ENCODE measurements at regions not wholly inside any gene's neighbourhood (a gene's known extent, or its start where the extent isn't known, plus 50 kb on each side); places are given as distances from the start of the nearest gene placed in this dataset.

DNA sequence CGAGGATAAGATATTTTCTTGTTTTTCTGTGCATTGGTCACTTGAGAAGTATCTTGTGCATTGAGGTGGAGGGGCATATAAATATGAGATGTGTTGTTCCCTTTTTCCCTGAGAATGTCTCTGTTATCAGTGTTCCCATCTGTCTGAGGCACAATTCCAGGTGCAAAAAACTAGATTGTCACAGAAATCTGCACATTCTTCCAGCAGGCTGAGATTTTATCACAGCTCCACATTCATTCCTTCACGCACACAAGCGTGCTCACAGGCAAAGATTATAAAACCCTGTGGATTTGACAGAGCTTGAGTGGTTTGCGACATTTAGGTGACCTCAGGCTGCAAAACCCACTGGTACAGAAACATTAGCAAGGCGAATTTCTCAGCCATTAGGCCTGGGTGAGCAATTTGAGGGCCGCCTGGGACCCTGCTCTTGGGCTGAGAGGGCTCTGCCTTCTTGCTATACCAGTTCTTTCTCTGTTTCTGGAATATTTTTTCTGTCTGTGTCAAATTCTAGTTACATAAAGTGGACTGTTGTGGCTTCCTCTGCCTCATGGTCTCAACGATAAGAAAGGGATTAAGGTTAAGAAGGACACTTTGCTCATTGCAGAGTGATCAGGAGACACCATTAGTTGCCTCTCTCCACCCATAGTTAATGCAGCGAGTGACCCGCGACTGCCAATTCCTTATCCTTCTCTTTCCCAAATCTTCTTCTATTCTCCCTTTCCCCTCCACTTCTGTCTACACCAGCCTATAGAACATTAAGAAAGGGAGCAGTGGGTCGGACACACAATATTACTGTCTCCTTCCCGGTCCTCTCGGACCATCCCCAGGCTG lies 86.7 kb upstream of the C1QTNF7 start:
- in situ Hi-C loops (cut with HindIII; ENCODE audit: low pct_unique_long_range_greater_than_20kb, low sequenced_read_pairs): no loop called here
- no peak for DNase-seq (ENCODE audit: low read depth, low spot score)

DNA sequence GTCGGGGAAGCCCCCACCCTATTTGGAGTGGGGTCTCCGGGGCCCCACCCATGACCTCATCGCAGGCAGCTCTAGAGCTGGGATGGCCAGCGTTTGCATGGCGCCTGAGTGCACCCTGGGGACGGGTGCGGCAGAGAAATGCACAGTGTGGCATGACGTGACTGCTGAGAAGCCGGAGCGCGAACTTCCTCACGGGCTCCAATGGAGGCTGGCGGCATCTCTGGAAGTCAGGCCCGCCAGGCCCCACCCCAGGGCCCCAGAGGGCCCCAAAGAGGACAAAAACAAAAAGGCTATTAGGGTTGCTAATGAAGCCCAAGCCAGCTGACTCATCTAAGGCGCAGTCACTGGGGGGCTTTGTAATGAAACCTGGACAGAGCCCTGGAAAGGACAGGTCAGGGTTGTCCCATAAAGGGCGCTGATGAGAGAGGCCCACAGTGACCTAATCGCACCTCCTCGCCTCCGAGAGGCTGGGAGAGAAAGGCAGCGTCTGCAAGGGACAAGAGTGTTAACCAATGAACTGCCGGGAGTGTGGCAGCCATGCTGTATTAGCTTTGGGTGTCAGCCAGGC lies 86.0 kb upstream of the C1QTNF7 start:
- in situ Hi-C loops (cut with HindIII; ENCODE audit: low pct_unique_long_range_greater_than_20kb, low sequenced_read_pairs): no loop called here
- DNase-seq (ENCODE audit: low read depth, low spot score): no peak

DNA sequence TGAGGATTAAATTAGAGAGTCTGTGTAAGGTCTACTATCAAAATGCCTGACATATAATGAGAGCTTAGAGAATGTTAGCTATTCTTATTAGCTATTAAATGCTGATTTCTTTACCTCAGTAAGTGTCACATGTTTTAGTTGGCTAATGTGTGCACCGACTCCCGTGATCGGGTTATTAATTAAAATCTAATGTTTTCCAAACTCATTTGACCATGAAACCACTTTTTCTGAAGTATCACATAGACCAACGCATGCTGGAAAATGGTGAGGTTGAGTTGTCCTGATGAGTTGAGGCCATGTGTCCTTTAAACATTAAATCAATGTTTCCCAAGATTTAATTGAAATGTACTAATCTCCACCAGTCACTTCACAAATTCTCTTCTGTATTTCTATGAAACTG lies 84.8 kb upstream of the C1QTNF7 start:
- no peak for DNase-seq (ENCODE audit: low read depth, low spot score)
- in situ Hi-C loops (cut with HindIII; ENCODE audit: low pct_unique_long_range_greater_than_20kb, low sequenced_read_pairs): no loop called here

DNA sequence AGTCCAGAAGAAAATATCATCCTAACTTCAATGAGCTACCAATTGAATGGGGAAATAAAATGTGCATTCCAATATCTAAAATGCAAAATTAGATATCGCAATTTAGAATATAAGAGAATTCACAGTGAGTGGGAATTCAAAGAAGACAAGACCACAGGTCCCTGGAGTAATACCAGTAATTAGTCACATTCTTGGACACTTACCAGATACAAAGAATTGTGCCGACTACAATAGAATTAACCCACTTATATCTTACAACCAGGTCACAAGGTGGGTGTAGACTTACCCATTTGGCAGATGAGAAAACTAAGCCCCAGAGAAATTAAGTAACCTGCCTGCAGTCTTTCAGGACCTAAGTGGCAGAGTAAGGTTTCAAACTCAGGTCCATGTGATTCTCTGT lies 84.3 kb upstream of the C1QTNF7 start:
- in situ Hi-C loops (cut with HindIII; ENCODE audit: low pct_unique_long_range_greater_than_20kb, low sequenced_read_pairs): no loop called here
- no peak for DNase-seq (ENCODE audit: low read depth, low spot score)

DNA sequence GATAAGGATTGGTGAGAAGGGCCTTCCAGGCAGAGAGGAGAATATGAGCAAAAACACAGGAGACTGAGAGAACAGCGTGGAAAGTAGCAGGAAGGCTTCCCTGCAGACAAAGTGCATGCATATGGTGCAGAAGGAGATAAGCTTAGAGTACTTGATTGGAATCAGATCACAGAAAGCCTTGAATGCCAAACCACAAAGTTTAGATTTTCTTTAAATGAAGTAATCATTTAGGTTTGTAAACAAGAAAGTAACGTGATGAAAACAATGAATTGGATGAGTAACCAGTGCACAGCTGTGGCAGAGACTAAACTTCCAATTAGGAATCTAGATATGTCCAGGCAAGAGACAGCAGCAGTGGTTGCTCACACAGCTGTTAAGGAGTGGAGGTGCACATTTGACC lies 83.8 kb upstream of the C1QTNF7 start:
- no peak for DNase-seq (ENCODE audit: low read depth, low spot score)

DNA sequence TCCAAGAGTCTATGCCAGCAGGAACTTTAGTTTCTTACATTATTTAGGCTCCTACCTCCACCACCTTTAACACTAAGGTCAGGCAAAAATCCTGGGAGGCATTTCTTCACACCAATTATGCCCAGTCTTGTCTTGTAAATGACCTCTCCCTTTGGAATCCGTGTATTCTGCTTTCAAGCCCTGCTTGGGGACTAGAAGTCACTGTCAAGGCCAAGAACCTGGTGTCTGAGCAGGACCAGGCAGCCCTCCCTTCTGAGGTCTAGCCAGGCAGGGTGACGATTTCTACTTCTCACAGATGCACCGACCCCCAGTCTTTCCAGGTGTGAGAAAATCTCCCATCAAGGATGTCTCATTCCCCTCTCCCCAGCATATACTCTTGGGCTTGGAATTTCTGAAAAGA lies 82.7 kb upstream of the C1QTNF7 start:
- DNase-seq (ENCODE audit: low read depth, low spot score): no peak
- in situ Hi-C loops (cut with HindIII; ENCODE audit: low pct_unique_long_range_greater_than_20kb, low sequenced_read_pairs): no loop called here

More for the DNA sequence above, 83.8 kb upstream of the C1QTNF7 start:
- in situ Hi-C loops (cut with HindIII; ENCODE audit: low pct_unique_long_range_greater_than_20kb, low sequenced_read_pairs): no loop called here

DNA sequence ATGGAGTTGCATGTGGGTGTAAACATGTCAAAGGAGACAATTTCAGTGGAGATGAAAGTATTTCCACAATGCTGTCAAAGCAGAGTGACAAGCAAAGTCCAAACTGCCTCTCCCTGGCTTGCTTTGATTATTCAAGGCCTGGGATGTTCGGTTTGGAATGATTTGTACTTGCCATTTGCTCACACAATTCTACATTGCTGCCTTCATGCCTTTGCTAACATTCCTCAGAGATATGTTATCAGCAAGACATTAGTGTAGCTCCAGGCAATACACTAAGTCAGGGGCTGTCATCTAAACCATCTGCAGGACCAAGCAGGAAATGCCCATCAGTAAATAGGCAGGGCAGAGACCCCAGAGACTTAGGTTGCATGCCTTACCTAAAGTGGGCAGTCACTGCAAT lies 79.6 kb upstream of the C1QTNF7 start:
- in situ Hi-C loops (cut with HindIII; ENCODE audit: low pct_unique_long_range_greater_than_20kb, low sequenced_read_pairs): no loop called here
- no peak for DNase-seq (ENCODE audit: low read depth, low spot score)

DNA sequence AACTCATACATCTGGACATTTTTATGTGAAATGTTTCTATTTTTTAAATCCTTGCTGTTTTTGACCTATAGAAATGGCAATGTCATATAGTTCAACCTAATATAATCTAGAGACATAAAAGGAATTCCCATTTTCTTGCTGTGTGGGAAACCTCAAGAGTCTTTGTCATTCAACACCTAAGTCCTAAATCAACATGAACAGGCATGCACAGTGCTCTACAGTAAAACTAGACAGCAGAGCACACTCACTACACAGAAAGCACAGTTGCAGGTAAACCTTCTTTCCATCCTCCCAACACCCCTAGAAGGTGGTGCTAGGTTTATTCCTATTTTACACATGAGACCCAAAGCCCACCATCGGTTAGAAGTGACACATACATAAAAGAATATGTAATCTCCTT lies 79.1 kb upstream of the C1QTNF7 start:
- DNase-seq (ENCODE audit: low read depth, low spot score): no peak
- in situ Hi-C loops (cut with HindIII; ENCODE audit: low pct_unique_long_range_greater_than_20kb, low sequenced_read_pairs): no loop called here

DNA sequence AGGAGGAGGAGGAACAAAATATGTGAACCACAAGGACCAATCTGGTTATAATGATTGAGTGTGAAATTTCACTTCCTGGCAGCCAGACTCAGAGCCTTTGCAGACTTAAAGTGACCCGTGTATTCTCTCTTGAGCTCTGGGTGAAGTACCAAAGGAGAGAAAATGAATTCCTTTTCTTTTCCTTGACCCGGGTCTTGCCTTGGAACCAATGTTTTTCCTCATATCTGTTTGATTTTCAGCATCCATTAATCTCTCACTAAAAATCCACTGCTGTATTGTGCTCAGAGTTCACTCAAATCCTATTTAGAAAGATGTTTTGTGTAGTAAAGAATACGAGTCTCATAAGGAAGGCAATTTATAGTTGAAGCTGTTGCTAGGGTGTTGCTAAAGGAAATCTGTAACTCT lies 78.3 kb upstream of the C1QTNF7 start:
- in situ Hi-C loops (cut with HindIII; ENCODE audit: low pct_unique_long_range_greater_than_20kb, low sequenced_read_pairs): no loop called here
- no peak for DNase-seq (ENCODE audit: low read depth, low spot score)

DNA sequence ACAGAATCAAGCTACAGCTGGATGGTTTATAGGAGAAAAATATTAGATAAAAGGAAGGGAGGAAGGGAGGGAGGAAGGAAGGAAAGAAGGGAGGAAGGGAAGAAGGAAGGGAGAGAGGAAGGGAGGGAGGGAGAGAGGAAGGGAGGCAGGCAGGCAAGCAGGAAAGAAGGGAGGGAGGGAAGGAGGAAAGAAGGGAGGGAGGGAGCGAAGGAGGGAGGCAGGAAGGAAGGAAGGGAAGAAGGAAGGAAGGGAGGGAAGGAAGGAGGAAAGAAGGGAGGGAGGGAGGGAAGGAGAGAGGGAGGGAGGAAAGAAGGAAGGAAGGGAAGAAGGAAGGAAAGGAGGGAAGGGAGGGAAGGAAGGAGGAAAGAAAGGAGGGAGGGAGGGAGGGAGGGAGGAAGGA lies 77.9 kb upstream of the C1QTNF7 start:
- DNase-seq (ENCODE audit: low read depth, low spot score): no peak
- in situ Hi-C loops (cut with HindIII; ENCODE audit: low pct_unique_long_range_greater_than_20kb, low sequenced_read_pairs): no loop called here

DNA sequence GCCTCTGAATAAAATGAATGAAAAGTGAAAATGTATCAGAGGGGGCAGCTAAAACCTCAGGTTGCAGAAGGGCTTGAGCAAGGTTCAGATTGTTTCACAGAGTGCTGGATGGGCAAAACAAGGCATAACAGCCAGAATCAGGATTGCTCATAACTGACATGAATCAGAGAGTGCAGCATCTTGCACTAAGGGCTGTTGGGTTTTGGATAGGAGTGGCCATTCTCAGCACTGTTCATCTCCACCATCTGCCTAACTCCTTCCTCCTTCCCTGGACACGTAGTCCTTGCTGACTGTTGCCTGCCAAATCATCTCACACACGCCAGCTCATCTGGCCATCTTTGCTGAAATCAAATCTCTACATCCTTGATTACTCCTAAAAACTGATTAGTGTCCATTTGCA lies 75.3 kb upstream of the C1QTNF7 start:
- in situ Hi-C loops (cut with HindIII; ENCODE audit: low pct_unique_long_range_greater_than_20kb, low sequenced_read_pairs): no loop called here
- no peak for DNase-seq (ENCODE audit: low read depth, low spot score)

DNA sequence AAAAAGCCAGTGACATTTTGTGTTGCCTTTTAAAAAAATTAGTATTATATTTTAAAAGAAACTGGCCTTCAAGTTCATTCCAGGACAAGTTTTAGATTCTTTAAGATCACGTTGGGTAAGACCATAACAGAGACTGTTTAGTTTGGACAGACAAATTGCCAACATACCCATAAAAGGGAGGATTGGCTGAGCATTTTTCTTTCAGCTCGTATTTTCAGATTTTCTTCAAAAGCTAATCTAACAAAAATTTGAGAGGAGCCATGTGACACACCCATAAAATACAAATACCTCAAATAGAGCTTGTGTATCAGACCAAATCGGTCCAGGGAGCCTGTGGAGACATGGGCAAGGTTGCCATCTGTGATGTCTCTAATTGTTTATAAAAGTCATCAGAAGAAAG lies 74.6 kb upstream of the C1QTNF7 start:
- in situ Hi-C loops (cut with HindIII; ENCODE audit: low pct_unique_long_range_greater_than_20kb, low sequenced_read_pairs): no loop called here

DNA sequence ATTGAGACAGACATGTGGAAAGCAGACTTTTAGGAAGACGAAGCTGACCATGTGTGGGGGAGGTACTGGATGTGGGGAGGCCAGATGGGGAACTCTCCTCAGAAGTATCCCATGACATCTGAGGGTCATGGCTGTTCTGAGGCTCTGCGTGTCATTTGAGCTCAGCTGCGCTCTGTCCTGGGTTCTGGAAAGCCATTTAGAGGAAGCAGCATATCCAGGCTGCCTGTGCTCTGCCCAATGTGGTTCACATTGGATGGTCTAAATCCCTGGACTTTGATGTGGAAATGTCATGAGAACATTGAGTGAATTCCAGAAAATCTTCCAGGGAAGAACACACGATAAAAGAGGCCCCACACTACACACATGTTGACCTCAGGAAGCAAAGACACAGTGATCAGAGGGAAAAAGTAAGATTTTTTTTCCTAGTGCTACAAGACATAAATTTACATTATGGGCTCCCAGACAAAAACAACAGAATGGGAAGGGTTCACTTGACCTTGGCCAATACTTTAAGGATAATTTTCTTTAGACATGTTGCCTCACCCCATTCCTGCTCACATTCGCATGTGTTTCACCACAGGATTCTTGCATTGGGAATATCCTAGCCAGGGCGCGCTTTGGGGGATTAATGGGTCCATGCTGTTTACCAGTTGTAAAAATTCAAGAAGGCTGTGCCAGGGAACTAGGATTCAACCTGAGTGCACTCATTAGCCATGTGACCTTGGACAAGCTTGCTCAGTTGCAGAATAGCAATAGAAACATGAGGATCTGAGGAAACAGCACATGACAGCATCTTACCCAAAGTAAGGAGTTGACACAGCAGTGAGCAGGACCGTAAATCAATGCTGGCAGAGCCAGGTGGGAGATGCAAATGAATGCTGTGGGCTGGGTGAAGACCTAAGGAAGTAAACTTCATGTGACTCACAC lies 73.2 kb upstream of the C1QTNF7 start:
- in situ Hi-C loops (cut with HindIII; ENCODE audit: low pct_unique_long_range_greater_than_20kb, low sequenced_read_pairs): no loop called here
- DNase-seq (ENCODE audit: low read depth, low spot score): no peak

More for the DNA sequence above, 74.6 kb upstream of the C1QTNF7 start:
- no peak for DNase-seq (ENCODE audit: low read depth, low spot score)

DNA sequence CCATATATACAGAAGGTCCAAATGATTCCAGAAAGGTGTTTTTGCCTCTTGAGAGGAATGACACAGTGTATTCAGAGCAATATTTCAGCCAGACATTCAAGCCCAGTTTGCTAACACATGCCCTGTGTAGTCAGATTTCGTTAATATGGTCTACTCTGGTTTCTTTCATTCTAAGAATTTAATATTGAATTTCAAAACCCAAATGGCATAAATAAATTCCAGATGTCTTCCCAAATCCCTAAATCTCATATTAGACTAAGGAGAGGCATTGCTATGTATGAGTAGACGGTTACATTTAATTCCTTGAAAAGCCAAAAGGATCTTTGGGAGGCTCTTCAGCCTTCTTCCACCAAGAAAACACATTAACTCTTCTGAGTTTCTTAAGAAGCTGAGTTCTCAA lies 66.3 kb upstream of the C1QTNF7 start:
- in situ Hi-C loops (cut with HindIII; ENCODE audit: low pct_unique_long_range_greater_than_20kb, low sequenced_read_pairs): no loop called here

DNA sequence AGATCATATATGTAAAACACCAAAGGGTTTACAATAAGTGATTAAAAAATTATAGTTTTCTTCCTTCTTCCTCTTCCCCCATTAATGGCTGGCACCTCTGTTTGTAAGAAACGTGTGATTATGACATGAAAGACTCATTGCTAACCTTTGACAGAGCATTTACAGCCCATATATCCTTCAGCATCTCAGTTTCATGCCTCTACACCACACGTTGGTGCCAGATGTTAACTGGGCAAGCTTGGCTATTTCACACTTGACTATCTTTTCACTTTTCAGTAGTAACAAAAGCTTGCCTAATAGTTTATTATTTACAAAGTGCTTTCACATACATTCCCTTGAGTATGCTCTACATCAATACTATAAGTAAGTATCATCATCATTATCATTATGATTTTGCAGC lies 65.3 kb upstream of the C1QTNF7 start:
- no peak for DNase-seq (ENCODE audit: low read depth, low spot score)
- in situ Hi-C loops (cut with HindIII; ENCODE audit: low pct_unique_long_range_greater_than_20kb, low sequenced_read_pairs): no loop called here

More for the DNA sequence above, 66.3 kb upstream of the C1QTNF7 start:
- no peak for DNase-seq (ENCODE audit: low read depth, low spot score)

DNA sequence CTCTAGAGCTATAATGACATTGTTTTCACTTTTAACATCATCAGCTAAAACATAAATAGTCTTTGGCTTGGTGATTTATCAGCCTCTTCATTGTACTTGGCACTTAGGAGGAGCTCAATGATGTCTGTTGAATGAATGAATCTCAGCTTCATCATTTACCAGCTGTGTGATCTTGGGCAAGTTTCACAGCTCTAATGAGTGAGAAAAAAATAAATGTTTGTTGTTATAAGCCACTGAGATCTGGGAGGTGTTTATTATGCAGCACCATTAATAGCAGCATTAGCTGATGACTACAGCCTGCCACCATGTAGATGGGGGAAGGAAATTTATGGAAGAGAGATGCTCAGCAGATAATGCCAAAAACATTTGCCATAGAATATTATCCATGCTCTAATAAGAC lies 63.6 kb upstream of the C1QTNF7 start:
- no peak for DNase-seq (ENCODE audit: low read depth, low spot score)

DNA sequence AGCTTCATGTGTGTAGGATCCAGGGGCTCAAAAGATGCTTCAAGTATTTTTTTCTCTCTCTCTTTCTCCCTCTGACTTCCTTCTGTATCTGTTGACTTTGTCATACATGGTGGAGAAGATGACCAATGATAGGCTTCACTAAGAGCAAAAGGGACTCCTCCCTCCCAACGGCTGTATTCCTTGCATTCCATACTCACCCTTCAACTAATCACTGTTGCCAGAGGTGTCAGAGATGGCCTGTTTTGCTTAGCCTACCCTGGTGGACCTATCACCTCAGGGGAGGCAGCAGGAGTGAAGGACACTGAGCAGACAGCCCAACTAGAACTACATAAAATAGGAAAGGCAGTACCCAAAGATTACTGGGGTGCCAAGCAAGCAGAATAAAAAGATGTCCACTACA lies 62.2 kb upstream of the C1QTNF7 start:
- DNase-seq (ENCODE audit: low read depth, low spot score): no peak
- in situ Hi-C loops (cut with HindIII; ENCODE audit: low pct_unique_long_range_greater_than_20kb, low sequenced_read_pairs): no loop called here

More for the DNA sequence above, 63.6 kb upstream of the C1QTNF7 start:
- in situ Hi-C loops (cut with HindIII; ENCODE audit: low pct_unique_long_range_greater_than_20kb, low sequenced_read_pairs): no loop called here

DNA sequence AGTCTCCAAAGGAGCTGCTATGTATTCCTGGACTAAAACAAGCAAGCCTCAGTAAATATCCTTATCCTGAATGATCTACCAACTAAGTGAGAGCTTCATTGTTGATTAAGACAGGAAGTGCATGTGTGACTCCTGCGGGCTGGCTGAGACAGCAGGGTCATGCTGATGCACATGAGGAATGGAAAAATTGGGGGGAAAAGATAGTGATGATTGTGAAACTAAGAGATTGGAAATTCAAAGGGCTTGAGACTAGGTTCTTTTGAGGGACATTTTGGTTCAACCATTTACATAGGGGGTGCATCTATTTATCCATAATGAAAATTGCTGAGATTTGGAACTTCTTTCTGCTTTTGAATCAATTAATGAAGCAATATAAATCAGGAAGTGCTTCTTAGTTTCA lies 61.1 kb upstream of the C1QTNF7 start:
- in situ Hi-C loops (cut with HindIII; ENCODE audit: low pct_unique_long_range_greater_than_20kb, low sequenced_read_pairs): no loop called here
- DNase-seq (ENCODE audit: low read depth, low spot score): peak; percentile 66
